ENCODE measurements at regions not wholly inside any gene's neighbourhood (a gene's known extent, or its start where the extent isn't known, plus 50 kb on each side); places are given as distances from the start of the nearest gene placed in this dataset.

DNA sequence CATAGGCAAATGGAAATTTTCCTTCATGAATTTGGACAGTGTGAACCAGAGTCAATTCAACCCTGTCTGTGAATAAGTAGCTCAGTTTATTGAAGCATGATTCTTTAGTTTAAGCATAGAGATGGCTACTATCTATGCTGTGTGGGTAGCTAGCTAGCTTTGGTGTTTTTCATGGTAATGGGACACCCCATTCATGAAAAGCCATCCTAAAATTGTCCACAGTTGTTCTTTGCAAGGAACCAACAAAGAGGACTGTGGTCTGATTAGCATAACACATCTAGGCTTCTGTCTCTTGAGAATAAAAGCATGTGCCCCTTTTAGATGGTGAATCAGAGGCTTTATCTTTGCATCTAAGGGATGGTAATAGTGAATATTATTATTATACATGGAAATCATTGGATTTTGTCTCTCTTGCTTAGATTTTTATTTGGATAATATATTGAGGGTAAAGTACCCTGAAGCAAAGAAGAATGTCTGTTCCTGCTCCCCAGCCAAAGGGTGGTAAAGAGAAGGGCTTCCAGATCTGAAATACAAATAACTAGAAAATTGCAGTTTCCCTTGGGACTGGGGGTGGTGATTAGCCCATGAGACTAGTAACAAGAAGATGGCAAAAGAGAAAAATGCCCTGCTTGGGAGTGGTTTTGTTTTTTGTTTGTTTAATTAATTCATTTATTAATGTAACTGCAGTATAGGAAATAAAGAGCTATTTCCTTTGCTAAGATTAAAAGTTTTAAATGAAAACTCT lies 624.2 kb upstream of the ZNF608 start:
- H3K27ac ChIP-seq: no peak overlapping the region
- no peaks in the 10 kb centered on the region for H3K36me3 ChIP-seq
- no peaks in the 10 kb centered on the region for H3K4me1 ChIP-seq
- no peak overlapping the region for H3K4me3 ChIP-seq
- no peak for ATAC-seq
- peaks cover 0 to 4% (median 0%) of the 10 kb centered on the region in 12 donors for H3K9me3 ChIP-seq
- no peaks in the 10 kb centered on the region for H3K27me3 ChIP-seq
- intact Hi-C loops (cut with DNase I): no loop called here
- DNase-seq: no peak
- TF ChIP-seq POLR2A (IDR thresholded peaks at IDR 0.05): no peak
- TF ChIP-seq, protein P1, sequence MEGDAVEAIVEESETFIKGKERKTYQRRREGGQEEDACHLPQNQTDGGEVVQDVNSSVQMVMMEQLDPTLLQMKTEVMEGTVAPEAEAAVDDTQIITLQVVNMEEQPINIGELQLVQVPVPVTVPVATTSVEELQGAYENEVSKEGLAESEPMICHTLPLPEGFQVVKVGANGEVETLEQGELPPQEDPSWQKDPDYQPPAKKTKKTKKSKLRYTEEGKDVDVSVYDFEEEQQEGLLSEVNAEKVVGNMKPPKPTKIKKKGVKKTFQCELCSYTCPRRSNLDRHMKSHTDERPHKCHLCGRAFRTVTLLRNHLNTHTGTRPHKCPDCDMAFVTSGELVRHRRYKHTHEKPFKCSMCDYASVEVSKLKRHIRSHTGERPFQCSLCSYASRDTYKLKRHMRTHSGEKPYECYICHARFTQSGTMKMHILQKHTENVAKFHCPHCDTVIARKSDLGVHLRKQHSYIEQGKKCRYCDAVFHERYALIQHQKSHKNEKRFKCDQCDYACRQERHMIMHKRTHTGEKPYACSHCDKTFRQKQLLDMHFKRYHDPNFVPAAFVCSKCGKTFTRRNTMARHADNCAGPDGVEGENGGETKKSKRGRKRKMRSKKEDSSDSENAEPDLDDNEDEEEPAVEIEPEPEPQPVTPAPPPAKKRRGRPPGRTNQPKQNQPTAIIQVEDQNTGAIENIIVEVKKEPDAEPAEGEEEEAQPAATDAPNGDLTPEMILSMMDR (IDR thresholded peaks at IDR 0.05): no peak

DNA sequence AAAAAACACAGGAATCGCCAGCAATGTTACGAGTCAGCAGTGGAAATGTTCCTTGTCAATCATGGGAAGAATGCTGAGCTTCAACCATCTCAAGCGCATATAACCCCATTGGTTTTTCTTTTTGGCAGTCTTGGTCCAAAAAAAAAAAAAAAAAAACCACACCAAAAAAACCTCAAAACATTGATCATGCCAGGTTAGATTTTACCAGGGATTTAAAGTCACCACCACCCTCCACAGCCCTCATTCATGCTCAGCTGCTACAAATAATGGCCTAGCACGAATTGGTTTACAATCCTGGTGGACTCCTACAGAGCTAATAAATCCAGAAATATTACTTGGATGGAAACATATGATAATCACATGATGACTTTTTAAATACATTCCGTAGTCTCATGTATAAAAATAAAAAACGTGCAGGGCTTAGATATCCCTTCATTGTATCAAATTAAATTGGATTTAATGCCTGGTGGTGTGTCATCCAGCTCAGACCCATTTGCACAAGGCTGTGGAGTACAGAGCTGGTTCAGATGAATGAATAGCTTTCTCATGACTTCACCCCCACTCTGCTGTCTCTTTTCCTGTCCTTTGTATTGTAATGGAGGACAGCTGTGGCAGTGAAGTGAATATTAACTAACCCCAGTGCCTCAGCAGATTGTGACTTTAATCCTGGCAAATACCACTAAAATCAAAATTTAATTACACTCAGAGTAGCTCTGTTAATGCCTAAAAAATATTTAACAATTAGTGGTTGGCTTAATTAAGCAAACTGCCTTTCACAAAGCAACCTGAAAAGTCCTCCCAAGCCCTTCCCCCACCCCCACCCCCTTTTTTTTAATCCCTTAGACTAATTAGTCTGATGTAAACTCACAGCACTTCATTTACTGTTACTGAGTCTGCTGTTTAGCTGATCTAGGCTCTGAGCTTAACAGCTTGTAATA lies 626.5 kb upstream of the ZNF608 start:
- ATAC-seq: peak in 1 of 4 donors; percentile 51
- DNase-seq: no peak
- intact Hi-C loops (cut with DNase I): no loop called here
- no peak overlapping the region for H3K4me3 ChIP-seq
- H3K27me3 ChIP-seq: no peaks in the 10 kb centered on the region
- WGBS, 4 donors: 81 to 86% (median 85%) methylated on average over 6 of the region's 6 CpGs
- H3K27ac ChIP-seq: no peak overlapping the region
- no peaks in the 10 kb centered on the region for H3K36me3 ChIP-seq
- H3K4me1 ChIP-seq: no peaks in the 10 kb centered on the region
- H3K9me3 ChIP-seq: peaks cover 0 to 4% (median 0%) of the 10 kb centered on the region in 12 donors
- TF ChIP-seq POLR2A (IDR thresholded peaks at IDR 0.05): no peak
- TF ChIP-seq, protein P1 (IDR thresholded peaks at IDR 0.05): no peak

DNA sequence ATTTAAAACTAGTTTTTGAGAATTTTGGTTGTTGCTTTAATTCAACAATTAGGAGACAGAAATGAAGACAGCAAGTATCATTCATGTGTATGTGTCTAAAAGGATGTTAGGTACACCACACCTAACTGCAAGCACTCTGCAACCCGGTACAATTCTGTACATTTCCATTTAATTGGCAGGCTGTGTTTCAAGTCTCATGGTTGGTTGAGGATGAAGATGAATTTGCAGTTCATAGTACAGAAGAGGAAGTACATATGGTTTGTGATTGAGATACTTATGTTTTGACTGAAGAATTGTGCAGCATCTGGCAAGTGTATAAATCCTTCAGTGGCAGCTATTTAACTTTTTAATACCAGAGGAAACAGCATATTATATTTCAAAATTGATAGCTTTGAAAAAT lies 628.7 kb upstream of the ZNF608 start:
- H3K4me3 ChIP-seq: no peak overlapping the region
- DNase-seq (no peak), ATAC-seq (no peak)
- H3K9me3 ChIP-seq: no peaks in the 10 kb centered on the region
- no peaks in the 10 kb centered on the region for H3K27me3 ChIP-seq
- intact Hi-C loops (cut with DNase I): no loop called here
- 81 to 89% (median 87%) methylated on average over 1 of the region's 1 CpG for WGBS, 4 donors
- H3K36me3 ChIP-seq: no peaks in the 10 kb centered on the region
- no peaks in the 10 kb centered on the region for H3K4me1 ChIP-seq
- H3K27ac ChIP-seq: no peak overlapping the region
- TF ChIP-seq, protein P1 (IDR thresholded peaks at IDR 0.05): no peak
- no peak for TF ChIP-seq POLR2A (IDR thresholded peaks at IDR 0.05)

DNA sequence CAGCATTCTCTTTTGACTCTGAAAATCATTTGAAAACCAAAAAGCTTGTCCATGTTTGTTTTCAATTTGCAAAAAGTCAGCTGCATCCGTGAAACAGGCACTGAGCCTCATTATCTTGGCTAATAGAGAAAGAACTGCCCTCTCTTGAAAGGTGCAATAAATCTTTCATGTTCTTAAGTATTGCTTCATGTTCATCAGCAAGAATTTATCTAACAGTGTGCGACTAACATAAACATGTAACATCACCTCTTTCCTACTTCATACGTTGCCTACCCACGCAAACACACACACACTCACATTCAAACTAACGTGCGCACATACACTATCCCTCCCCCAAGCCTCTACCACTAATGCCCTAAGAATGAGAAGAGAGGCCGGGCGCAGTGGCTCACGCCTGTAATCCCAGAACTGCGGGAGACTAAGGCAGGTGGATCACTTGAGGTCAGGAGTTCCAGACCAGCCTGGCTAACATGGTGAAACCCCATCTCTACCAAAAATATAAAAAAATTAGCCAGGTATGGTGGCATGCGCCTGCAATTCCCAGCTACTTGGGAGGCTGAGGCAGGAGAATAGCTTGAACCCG lies 629.7 kb upstream of the ZNF608 start:
- TF ChIP-seq POLR2A (IDR thresholded peaks at IDR 0.05): no peak
- TF ChIP-seq, protein P1 (IDR thresholded peaks at IDR 0.05): no peak
- Histone ChIP-seq H3K4me3 (no peak overlapping the region), H3K36me3 (no peaks in the 10 kb centered on the region), H3K27ac (no peak overlapping the region), H3K27me3 (no peaks in the 10 kb centered on the region), H3K9me3 (no peaks in the 10 kb centered on the region), H3K4me1 (no peaks in the 10 kb centered on the region)
- no peak for DNase-seq
- ATAC-seq: no peak
- intact Hi-C loops (cut with DNase I): no loop called here
- 95 to 98% (median 96%) methylated on average over 12 of the region's 12 CpGs for WGBS, 4 donors
